ENCODE measurements at regions not wholly inside any gene's neighbourhood (a gene's known extent, or its start where the extent isn't known, plus 50 kb on each side); places are given as distances from the start of the nearest gene placed in this dataset.
"Not testable (repeated sequence)": the region's sequence is repeated elsewhere in the genome, so short reads cannot be mapped to it uniquely, and the experiment has no call there.

- DNase-seq = no peak
Measured at GRCh38 chr14:63147018-63147417, 57.2 kb upstream of the RHOJ start.

- DNase-seq = peak; percentile 5
Measured at GRCh38 chr14:63134801-63135200, 69.4 kb upstream of the RHOJ start.

GRCh38 chr14:63130531-63130930 is 73.7 kb upstream of the RHOJ start:
- DNase-seq = no peak

- DNase-seq = not testable (repeated sequence)
Measured at GRCh38 chr14:63106487-63106886, 61.2 kb upstream of the KCNH5 start.

- DNase-seq = no peak
Measured at GRCh38 chr14:63100552-63100951, 55.3 kb upstream of the KCNH5 start.

GRCh38 chr14:63096186-63096585 is 50.9 kb upstream of the KCNH5 start:
- no peak for DNase-seq

All from NCI-H2081 treated with DMSO at 0.1 percent for 48 hours (cell line).